GM20431 (cell line): ENCODE measurements at regions not wholly inside any gene's neighbourhood (a gene's known extent, or its start where the extent isn't known, plus 50 kb on each side); places are given as distances from the start of the nearest gene placed in this dataset.

Source experiments
- in situ Hi-C: fragments of 300-500 bp; cut with MseI, MboI; formaldehyde crosslinking; loops from one replicate; pipeline ENCODE4 v1.15.0; 2020; ENCODE audit warnings: low sequenced_read_pairs; ENCODE audit not compliant: unreplicated experiment

DNA sequence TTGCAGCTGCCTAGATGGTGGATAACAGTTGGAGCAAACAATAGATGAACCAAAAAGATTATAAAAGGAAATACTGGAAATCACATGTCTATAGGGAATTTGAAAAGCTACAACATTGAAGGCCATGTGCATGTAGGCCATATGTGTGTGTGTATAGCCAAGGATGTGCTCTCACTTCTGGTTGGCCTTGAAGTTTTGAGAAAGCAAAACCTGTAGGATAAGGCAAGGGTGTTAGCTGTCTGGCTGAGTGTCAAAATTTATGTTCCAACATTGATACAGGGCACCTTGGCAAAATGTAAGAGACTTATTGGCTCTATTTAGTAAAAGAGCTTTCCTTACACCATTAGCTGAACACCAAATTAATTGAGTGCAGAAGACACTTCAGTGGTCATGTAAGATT lies 1723.6 kb upstream of the PCDH20 start:
- in situ Hi-C loops = no loop called here

DNA sequence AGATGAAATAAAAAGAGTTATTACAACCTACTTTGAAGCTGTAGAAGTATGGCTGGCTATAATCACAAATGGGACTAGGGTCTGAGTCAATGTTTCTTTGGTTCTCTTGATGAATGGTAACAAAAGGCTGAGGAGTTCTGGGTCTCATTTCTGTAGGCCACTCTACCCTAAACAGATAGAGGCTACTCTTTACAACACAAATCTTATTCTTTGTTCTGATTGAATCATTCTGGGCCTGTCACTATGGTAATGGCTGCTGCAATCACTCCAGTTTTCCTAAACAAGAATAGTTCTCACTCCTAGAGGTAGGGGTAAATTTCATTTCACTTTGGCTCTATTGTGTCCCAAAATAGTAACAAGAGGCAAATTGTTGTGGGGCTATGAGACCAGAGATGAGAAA lies 1714.3 kb upstream of the PCDH20 start:
- in situ Hi-C loops = no loop called here

DNA sequence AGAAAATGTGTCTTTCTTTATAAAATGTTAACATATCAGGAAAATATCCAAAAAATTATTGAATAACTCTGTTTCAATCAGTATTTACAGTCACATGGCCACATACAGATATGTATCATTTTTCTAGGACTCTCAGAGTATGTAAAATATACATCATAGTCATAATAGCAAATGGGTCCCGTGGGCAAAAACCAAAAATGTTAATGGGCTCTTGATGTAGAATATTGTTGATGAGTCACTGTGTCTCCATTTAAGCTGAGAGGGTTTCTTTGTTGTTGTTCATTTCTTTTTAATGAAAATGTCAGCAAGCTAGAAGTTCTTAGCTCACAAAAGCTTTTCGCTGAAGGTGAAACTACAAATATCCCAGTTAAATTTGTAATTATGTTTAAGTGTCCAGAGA lies 1713.1 kb upstream of the PCDH20 start:
- in situ Hi-C loops = no loop called here

GRCh38 chr13:63124863-63125262 lies 1709.2 kb upstream of the PCDH20 start:
- in situ Hi-C loops = no loop called here

DNA sequence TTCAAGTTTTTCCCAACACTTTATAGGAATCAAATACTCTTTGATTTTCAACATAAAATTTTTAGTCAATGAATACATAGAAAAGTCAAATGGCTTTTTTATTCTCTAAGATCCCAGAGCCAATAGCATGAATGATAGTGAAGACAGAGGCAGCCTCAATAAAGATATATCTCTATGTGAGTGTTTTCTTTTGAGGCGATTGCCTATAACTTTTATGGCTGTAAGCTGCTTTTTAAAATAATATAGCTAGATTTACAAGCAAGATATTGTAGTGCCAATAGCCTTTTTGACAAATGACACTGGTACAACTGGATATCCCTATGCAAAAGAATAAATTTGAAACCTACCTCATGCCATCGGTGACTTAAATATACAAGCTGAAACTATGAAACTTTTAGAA lies 1705.2 kb upstream of the PCDH20 start:
- in situ Hi-C loops = no loop called here

DNA sequence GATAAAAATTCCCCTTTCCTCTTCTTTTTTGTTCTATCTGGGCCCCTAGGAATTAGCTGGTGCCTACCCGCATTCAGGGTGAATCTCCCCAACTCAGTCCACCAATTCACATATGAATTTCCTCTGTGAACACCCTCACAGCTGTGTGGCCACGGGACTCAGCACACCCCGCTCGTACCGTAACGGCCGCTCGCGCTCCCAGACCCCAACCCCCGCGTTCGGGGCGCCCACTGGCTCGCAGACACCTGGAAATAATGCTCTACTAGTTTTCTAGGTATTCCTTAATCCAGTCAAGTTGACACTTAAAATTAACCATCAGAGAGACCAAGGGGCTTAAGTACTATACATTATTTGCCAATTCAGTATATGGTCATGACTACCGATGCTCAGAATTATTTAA lies 1702.1 kb upstream of the PCDH20 start:
- in situ Hi-C loops = no loop called here

GRCh38 chr13:63112799-63113395 lies 1697.2 kb upstream of the PCDH20 start:
- in situ Hi-C loops = no loop called here

DNA sequence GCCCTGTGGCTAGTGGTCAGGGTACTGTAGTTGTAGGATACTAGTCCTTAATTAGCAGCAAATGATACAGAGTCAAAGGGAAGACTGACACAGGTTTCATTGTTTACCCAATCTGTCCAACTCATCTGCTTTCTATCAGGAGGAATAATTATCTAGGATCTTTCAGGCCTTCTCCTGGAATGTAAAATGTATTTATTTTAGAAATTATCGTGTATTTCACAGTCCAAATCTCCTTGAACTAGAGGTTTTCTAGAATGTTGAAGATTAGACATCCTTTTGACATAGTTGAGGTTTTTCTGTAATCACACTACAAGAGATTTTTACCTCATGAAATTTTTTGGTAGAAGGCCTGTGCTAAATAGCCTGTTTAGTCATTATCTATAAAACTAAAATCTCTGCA lies 1694.8 kb upstream of the PCDH20 start:
- in situ Hi-C loops = no loop called here

DNA sequence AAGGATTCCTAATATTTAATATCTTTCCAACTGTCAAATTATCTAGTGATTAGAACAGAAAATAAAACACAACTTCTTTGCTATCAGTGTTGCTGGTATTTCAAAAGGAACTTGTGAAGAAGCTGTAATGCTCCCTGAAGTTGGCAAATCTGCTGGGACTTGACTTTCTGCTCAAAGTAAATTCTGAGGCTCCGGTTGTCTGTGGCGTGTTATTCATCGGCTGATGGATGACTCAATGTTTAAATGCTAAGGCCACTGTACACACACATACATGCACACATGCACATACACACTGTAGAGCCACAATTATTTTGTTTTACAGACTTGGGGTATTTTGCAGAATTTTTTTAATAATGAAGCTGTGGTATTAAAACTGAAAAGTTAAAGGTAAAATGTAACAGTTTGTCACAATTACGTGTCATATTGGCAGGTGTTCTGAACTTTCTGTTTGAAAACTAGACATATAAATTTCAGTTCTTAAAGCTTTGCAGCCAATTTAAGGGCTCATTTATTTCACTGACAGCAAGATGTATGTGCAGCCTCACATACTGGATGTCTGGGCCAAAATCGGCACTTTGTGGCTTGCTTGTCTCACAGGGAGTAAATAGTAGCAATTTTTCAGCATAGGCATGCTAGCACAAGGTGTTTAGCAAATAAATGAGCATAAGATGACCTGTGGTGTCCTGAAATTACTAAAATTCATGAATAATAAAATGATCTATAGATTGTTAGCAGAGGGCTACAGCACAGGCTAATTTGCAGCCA lies 1691.7 kb upstream of the PCDH20 start:
- in situ Hi-C loops = no loop called here

GRCh38 chr13:63094717-63095116 lies 1679.1 kb upstream of the PCDH20 start:
- in situ Hi-C loops = no loop called here

GRCh38 chr13:63093907-63094469 lies 1678.3 kb upstream of the PCDH20 start:
- in situ Hi-C loops = no loop called here

GRCh38 chr13:63092456-63092855 lies 1676.8 kb upstream of the PCDH20 start:
- in situ Hi-C loops = no loop called here

DNA sequence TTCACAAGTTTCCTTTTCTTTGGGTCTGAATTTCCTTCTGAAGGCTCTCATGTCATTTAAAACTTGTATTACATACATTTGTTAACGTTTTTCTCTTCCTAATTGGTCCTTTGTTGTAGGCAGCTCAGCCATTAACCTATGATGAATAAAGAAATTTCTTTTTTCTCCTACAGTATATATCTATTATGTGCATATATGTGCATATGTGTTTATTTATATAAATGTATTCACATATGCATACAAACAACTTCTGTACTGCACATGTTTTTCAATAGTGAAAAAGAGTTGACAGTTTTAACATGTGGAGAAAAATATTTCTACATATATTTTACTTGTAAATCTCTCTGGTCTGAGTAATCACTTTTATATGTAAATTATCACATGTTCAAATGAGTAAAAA lies 1674.9 kb upstream of the PCDH20 start:
- in situ Hi-C loops = no loop called here

DNA sequence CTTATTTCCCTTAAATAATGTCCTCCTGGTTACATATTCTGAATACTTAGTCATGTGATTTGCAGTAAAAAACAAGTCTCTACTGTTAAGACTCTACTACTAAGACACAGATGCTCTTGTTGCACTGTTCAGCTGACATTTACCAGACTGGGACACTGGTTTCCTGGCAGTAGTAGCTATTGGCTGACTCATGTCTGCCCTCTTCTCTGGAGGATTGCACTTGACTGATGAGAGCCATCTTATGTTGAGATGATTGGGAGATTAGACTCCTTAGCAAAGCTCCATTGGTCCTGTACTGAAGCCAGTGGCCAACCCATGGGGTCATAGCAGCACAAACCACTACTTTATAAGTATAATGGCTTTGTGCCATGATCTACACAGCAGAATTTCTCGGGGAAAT lies 1672.6 kb upstream of the PCDH20 start:
- in situ Hi-C loops = no loop called here

DNA sequence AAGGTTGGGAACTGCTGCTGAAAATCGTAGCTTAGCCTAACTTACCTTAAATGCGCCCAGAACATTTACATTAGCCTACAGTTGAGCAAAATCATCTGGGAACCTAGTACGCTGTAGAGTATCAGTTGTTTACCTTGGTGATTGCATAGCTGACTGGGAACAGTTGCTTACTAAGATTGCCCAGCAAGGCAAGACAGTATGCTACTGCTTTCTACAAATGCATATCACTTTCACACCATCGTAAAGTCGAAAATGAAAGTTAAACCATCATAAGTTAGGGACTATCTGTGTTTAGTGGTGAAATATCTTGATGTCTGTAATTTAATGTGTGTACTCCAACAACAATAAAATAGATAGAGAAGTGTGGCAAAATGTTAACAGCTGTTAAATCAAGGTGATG lies 1670.6 kb upstream of the PCDH20 start:
- in situ Hi-C loops = no loop called here

DNA sequence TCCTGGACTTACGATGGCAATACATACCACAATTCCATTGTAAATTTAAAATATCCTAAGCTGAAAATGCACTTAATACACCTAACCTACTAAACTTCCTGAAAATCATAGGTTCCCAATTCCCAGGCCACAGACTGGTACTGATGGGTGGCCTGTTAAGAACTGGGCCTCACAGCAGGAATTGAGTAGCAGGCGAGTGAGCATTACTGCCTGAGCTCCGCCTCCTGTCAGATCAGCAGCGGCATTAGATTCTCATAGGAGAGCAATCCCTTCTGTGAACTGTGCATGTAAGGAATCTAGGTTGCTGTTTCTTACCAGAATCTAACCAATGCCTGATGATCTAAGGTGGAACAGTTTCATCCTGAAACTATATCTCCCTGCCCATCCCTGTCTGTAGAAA lies 1670.2 kb upstream of the PCDH20 start:
- in situ Hi-C loops = no loop called here

DNA sequence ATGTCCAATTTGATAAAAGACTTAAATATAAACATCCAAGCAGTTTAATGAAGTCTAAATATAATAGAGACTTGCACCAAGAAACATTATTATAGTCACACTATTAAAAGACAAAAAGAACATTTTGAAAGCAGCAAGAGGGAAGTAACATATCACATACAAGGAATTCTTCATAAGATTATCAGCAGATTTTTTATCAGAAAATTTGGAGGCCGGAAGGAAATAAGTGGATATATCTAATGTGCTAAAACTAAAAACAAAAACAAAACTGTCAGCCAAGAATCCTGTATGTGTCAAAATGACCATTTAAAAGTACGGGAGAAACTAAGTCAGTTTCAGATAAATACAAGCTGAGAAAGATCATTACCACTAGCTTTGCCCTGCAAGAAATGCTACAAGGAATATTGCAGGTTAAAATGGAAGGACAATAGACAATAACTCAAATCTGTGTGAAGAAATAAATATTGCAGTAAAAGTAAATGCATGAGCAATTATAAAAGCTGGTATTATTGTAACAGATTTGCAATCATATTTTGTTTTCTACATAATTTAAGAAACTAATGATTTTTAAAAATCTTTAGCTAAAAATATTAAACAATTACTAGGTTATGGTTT lies 1665.9 kb upstream of the PCDH20 start:
- in situ Hi-C loops = no loop called here

DNA sequence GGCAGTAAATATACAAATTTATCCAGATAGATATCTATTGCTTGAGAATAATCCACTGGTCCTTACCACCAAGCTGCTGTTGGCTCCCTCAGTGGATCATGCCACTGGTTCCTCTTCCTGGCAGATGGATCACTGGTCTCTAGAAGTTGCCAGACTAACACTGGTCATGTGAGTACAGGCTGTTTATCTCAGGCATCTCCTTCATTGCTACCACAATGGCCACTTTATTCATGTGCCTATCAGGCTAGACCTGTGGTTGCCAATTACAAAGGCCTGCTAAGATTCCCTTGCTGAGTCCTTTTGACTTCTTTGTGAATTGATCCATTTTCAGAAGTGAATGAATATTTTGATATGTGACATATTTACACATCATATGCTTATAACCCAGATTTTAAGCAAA lies 1659.5 kb upstream of the PCDH20 start:
- in situ Hi-C loops = no loop called here

GRCh38 chr13:63050287-63050686 lies 1634.6 kb upstream of the PCDH20 start:
- in situ Hi-C loops = no loop called here

DNA sequence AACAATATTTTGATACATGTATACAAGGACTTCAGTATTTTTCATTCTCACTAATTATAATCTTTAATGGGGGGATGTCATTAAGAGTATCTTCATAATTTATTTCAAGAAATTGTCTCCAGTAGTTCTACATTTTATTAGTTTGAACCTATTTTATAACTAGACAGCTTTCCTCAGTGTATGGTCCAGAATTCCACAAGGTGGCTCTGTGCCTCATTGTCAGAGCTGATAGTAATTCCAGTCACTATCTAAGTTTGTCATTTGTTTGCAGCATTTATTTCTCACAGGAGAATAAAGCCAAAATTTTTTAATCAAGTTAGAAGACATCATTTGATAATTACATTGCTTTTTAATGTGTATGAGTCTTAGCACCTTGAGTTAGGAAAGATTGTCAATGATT lies 1633.0 kb upstream of the PCDH20 start:
- in situ Hi-C loops = no loop called here

DNA sequence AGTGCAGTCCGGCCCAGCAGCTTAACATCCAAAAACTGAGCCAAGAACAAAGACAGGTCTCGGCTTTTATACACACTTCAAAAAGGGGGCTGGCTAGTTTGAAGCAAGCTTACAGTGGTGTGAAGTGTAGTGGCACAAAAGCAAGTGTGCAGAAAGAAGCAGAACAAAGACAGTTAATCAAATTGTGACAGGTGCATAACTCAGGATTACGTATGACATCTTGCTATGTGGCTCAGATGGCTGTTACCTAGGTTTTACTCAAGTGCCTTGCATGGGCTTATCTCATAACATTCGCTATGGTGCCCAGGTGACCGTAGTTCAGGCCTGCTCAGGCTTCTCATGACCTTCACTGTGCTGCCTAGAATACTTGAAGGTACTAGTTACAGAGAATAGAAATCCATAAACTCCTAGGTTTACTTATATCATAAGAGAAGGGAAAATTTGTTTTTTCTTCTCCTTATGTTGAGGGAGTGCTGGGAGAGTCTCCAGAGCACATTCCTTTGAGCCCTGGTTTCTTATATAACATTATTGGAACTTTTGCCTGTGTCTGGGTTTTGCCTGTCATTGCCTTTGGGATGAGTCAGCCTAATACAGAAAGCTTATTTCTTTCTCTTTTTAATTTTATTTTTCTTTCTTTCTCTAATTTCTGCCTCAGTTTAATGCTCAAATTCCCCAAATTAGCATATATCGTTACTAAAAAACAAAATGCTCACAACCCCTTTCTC lies 1629.1 kb upstream of the PCDH20 start:
- in situ Hi-C loops = no loop called here
